ENCODE measurements at regions not wholly inside any gene's neighbourhood (a gene's known extent, or its start where the extent isn't known, plus 50 kb on each side); places are given as distances from the start of the nearest gene placed in this dataset.

DNA sequence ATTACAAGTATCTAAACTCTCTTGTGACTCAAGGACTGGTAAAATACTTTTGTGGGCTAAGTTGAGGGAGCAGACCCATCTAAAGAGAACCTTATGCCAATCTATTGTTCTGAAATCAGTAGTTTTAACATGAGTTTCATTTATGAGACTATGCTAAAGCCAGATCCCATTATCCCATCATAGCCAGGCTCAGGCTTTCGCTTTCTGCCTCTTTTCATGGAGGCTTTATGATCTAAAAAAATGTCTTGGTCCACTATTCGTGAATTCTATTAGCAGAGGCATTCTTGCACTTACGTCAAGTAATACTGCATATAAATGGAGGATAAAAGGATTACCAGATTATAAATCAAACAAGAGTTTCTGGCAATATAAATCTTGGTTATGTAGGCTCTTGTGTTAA is 1636.9 kb upstream of the ACVR2A start:
- TF ChIP-seq CTCF (conservative IDR thresholded peaks at IDR 0.05; ENCODE audit: low read depth, low read length) = no peak
- H3K4me3 ChIP-seq (ENCODE audit: low read depth, low read length) = no peak overlapping the region
- no peak for DNase-seq (ENCODE audit: low read depth)

GRCh38 chr2:146207417-146207816 is 1637.4 kb upstream of the ACVR2A start:
- no peak for DNase-seq (ENCODE audit: low read depth)
- no peak for TF ChIP-seq CTCF (conservative IDR thresholded peaks at IDR 0.05; ENCODE audit: low read depth, low read length)
- H3K4me3 ChIP-seq (ENCODE audit: low read depth, low read length) = no peak overlapping the region

GRCh38 chr2:146203064-146203624 is 1641.7 kb upstream of the ACVR2A start:
- DNase-seq (ENCODE audit: low read depth) = no peak
- no peak overlapping the region for H3K4me3 ChIP-seq (ENCODE audit: low read depth, low read length)
- no peak for TF ChIP-seq CTCF (conservative IDR thresholded peaks at IDR 0.05; ENCODE audit: low read depth, low read length)

DNA sequence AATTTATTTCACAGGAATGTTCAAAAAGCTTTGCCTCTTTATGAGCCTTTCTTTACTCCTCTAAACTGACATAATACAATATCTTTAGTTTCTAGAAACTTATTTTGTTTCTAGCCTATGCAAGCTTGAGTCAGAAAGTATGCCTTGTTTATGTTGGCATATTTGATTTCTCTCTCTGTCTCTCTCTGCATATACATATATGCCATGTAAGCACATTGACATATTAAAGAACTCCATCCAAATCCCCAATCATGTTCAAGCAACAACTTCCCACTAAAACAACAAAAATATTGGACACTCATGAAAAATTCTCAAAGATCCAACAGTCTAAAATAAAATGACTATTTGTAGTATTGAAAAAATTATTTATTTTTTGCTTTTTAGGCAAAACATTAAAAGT is 1651.2 kb upstream of the ACVR2A start:
- TF ChIP-seq CTCF (conservative IDR thresholded peaks at IDR 0.05; ENCODE audit: low read depth, low read length) = no peak
- DNase-seq (ENCODE audit: low read depth) = no peak

DNA sequence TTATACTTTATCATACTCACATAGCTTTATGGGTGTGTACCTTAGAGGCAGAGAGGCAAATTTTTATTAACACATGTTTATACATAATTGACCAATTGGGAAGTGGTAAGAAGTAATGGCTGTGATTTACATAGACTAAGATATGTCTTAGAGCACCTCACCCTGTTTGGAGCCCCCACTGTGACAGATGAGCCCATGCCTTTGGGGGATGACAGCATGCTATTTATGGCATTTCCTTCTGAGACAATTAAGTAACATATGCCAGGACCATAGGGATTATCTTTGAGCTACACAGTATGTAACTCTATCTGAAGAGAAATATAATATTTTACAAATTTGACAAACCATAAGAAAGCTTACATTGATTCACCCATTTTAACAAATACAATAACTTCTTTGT is 1655.3 kb upstream of the ACVR2A start:
- TF ChIP-seq CTCF (conservative IDR thresholded peaks at IDR 0.05; ENCODE audit: low read depth, low read length) = no peak
- H3K4me3 ChIP-seq (ENCODE audit: low read depth, low read length) = no peak overlapping the region
- DNase-seq (ENCODE audit: low read depth) = no peak

More for the DNA sequence above, 1651.2 kb upstream of the ACVR2A start:
- no peak overlapping the region for H3K4me3 ChIP-seq (ENCODE audit: low read depth, low read length)

- no peak for TF ChIP-seq CTCF (conservative IDR thresholded peaks at IDR 0.05; ENCODE audit: low read depth, low read length)
- DNase-seq (ENCODE audit: low read depth) = no peak
- no peak overlapping the region for H3K4me3 ChIP-seq (ENCODE audit: low read depth, low read length)
These were observed 1654.0 kb upstream of the ZEB2 start for GRCh38 chr2:146173934-146174333.

DNA sequence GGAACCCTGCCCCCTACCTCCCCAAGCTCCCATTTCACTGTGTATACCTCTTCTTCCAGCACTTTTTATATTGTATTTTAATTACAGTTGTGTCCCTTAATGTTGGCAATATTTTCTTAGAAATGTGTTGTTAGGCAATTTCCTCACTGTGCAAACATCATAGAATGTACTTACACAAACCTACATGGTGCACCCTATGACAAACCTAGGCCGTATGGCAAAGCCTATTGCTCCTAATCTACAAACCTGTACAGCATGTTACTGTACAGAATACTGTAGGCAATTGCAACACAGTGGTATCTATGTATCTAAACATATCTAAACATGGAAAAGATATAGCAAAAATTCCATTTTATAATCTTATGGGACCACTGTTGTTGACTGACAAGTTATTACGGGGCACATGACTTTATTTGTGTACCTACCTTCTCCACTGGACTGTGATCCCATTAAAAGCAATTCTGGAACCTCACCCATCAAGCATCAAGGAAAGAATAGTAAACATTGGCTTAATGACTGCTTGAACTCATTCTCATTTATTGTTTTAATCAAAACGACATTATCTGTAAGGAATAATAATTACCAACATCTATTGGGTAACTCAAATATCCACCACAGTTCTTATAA is 1641.5 kb upstream of the ZEB2 start:
- no peak for DNase-seq (ENCODE audit: low read depth)
- H3K4me3 ChIP-seq (ENCODE audit: low read depth, low read length) = no peak overlapping the region
- TF ChIP-seq CTCF (conservative IDR thresholded peaks at IDR 0.05; ENCODE audit: low read depth, low read length) = no peak
